WTC11 (cell line): ENCODE measurements at regions not wholly inside any gene's neighbourhood (a gene's known extent, or its start where the extent isn't known, plus 50 kb on each side); places are given as distances from the start of the nearest gene placed in this dataset.

Experiments
- ATAC-seq: fragments of 200-7000 bp; cut with Tn5 transposase; 2 replicates; pipeline ENCODE4 v1.10.0; 2021; ENCODE audit warnings: mild to moderate bottlenecking, moderate library complexity
- CTCF ChIA-PET: fragments of 300-600 bp; sonication (Branson Sonifier 250); formaldehyde crosslinking; loops from one replicate; lab custom pipeline; 2021; ENCODE audit warnings: antibody characterized with exemption; lab: Charles Lee
- POLR2A ChIA-PET: fragments of 350-600 bp; sonication (Branson Sonifier 250); formaldehyde crosslinking; loops from one replicate; lab custom pipeline; 2021; ENCODE audit warnings: antibody characterized with exemption; lab: Charles Lee
- DNase-seq: peaks from one replicate; pipeline ENCODE4 v3.0.0; 2021; ENCODE audit warnings: low spot score
- H3K27ac Mint-ChIP-seq: 2 replicates; pipeline ENCODE4 v1.8.0; 2021; ENCODE audit warnings: mixed read lengths
- H3K27me3 Mint-ChIP-seq: 2 replicates; pipeline ENCODE4 v1.8.0; 2021; ENCODE audit warnings: low read depth, mild to moderate bottlenecking, moderate library complexity, mixed read lengths
- H3K36me3 Mint-ChIP-seq: 2 replicates; pipeline ENCODE4 v1.8.0; 2021; ENCODE audit warnings: mixed read lengths
- H3K4me1 Mint-ChIP-seq: 2 replicates; pipeline ENCODE4 v1.8.0; 2022; ENCODE audit warnings: mixed read lengths
- H3K4me3 Mint-ChIP-seq: 2 replicates; pipeline ENCODE4 v1.8.0; 2021; ENCODE audit warnings: mild to moderate bottlenecking, moderate library complexity, mixed read lengths
- H3K9me3 Mint-ChIP-seq: 2 replicates; pipeline ENCODE4 v1.8.0; 2021; ENCODE audit warnings: mixed read lengths
- ATF1 ChIP-seq: sonication (generic); formaldehyde crosslinking; IDR thresholded peaks from 2 replicates; pipeline ENCODE4 v1.8.1; 2023; ENCODE audit warnings: mild to moderate bottlenecking, moderate library complexity, missing genetic modification reagents
- CREB1 ChIP-seq: sonication (generic); formaldehyde crosslinking; IDR thresholded peaks from 2 replicates; pipeline ENCODE4 v1.8.0; 2023; ENCODE audit warnings: mild to moderate bottlenecking, missing genetic modification reagents
- FOXK1 ChIP-seq: sonication (generic); formaldehyde crosslinking; IDR thresholded peaks from 2 replicates; pipeline ENCODE4 v1.8.0; 2022; ENCODE audit warnings: mild to moderate bottlenecking, moderate library complexity, missing genetic modification reagents
- GRHL2 ChIP-seq: fragments of 250-450 bp; sonication (Bioruptor Pico); IDR thresholded peaks from 2 replicates; pipeline ENCODE4 v1.8.0; 2022; ENCODE audit warnings: mild to moderate bottlenecking, moderate library complexity; ENCODE audit not compliant: insufficient replicate concordance, severe bottlenecking
- MXD4 ChIP-seq: fragments of 250-450 bp; sonication (Bioruptor Pico); IDR thresholded peaks from 2 replicates; pipeline ENCODE4 v1.8.0; 2021; ENCODE audit warnings: mild to moderate bottlenecking, moderate library complexity, borderline replicate concordance
- NFATC4 ChIP-seq: fragments of 250-450 bp; sonication (Bioruptor Pico); IDR thresholded peaks from 2 replicates; pipeline ENCODE4 v1.9.0; 2021; ENCODE audit warnings: mild to moderate bottlenecking
- NR1H2 ChIP-seq: sonication (generic); formaldehyde crosslinking; IDR thresholded peaks from 2 replicates; pipeline ENCODE4 v1.9.0; 2021; ENCODE audit warnings: mild to moderate bottlenecking, moderate library complexity, missing genetic modification reagents
- OVOL2 ChIP-seq: fragments of 250-450 bp; sonication (Bioruptor Pico); IDR thresholded peaks from 2 replicates; pipeline ENCODE4 v1.9.0; 2021; ENCODE audit warnings: mild to moderate bottlenecking, borderline replicate concordance
- ZNF263 ChIP-seq: sonication (generic); formaldehyde crosslinking; IDR thresholded peaks from 2 replicates; pipeline ENCODE4 v1.8.1; 2022; ENCODE audit warnings: low read depth, mild to moderate bottlenecking, moderate library complexity, missing genetic modification reagents
- TF ChIP-seq, protein P1 (sequence below): sonication (generic); formaldehyde crosslinking; conservative IDR thresholded peaks from 2 replicates; pipeline ENCODE4 v1.8.1; 2023; ENCODE audit warnings: mild to moderate bottlenecking, low read depth, missing genetic modification reagents, moderate library complexity
- TF ChIP-seq, protein P2 (sequence below): fragments of 250-450 bp; sonication (Bioruptor Pico); IDR thresholded peaks from 2 replicates; pipeline ENCODE4 v2.1.2; 2022; ENCODE audit warnings: mild to moderate bottlenecking, moderate library complexity
- TF ChIP-seq, protein P3 (sequence below): sonication (generic); formaldehyde crosslinking; IDR thresholded peaks from 2 replicates; pipeline ENCODE4 v1.8.1; 2022; ENCODE audit warnings: low read depth, mild to moderate bottlenecking, moderate library complexity, missing genetic modification reagents, borderline replicate concordance
- TF ChIP-seq, protein P4 (sequence below): fragments of 250-450 bp; sonication (Bioruptor Pico); IDR thresholded peaks from 2 replicates; pipeline ENCODE4 v1.9.0; 2021; ENCODE audit warnings: mild to moderate bottlenecking
- TF ChIP-seq, protein P5 (sequence below): fragments of 250-450 bp; sonication (Bioruptor Pico); IDR thresholded peaks from 2 replicates; pipeline ENCODE4 v1.9.0; 2021; ENCODE audit warnings: moderate library complexity, mild to moderate bottlenecking, inconsistent platforms, borderline replicate concordance
- TF ChIP-seq, protein P6 (sequence below): sonication (generic); formaldehyde crosslinking; IDR thresholded peaks from 2 replicates; pipeline ENCODE4 v1.8.1; 2022; ENCODE audit warnings: low read depth, missing genetic modification reagents, borderline replicate concordance
- TF ChIP-seq, protein P7 (sequence below): fragments of 250-450 bp; sonication (Bioruptor Pico); IDR thresholded peaks from 2 replicates; pipeline ENCODE4 v1.8.0; 2021; ENCODE audit warnings: mild to moderate bottlenecking
- TF ChIP-seq, protein P8 (sequence below): sonication (generic); formaldehyde crosslinking; IDR thresholded peaks from 2 replicates; pipeline ENCODE4 v1.8.0; 2022; ENCODE audit warnings: mild to moderate bottlenecking, missing genetic modification reagents
- TF ChIP-seq, protein P9 (sequence below): sonication (generic); formaldehyde crosslinking; IDR thresholded peaks from 2 replicates; pipeline ENCODE4 v1.8.0; 2023; ENCODE audit warnings: missing genetic modification reagents, mild to moderate bottlenecking, borderline replicate concordance

DNA sequence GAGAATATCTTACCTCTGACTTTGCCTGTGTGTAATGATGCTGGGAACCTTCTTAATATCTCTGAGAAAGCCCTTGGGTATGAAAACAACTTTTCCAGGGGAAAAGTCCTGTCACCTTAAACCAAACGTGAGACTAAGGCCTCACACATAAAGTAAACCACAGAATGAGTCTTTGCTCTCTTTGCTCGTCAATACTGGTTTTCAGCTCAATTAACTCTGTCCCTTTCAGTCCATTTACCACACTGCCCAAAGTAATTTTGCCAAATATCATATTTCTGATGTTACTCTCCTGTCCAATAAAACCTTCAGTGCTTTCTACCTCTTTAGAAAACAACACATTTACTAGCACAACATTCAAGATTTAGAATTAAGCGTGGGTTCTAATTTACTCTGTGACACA is 100.5 kb upstream of the HMGCLL1 start:
- ATAC-seq (no peak), DNase-seq (no peak)
- Mint-ChIP-seq H3K9me3 (peaks cover 11% of the 10 kb centered on the region), H3K36me3 (peaks cover 21% of the 10 kb centered on the region), H3K4me1 (peaks cover 16% of the 10 kb centered on the region), H3K27me3 (no peaks in the 10 kb centered on the region), H3K4me3 (no peak overlapping the region), H3K27ac (no peak overlapping the region)
- ChIA-PET CTCF (no interaction called here), POLR2A (no interaction called here)
- no peak for TF ChIP-seq MXD4
- TF ChIP-seq FOXK1: no peak
- TF ChIP-seq ZNF263 (CRISPR knock-in tag): no peak
- TF ChIP-seq, protein P1, sequence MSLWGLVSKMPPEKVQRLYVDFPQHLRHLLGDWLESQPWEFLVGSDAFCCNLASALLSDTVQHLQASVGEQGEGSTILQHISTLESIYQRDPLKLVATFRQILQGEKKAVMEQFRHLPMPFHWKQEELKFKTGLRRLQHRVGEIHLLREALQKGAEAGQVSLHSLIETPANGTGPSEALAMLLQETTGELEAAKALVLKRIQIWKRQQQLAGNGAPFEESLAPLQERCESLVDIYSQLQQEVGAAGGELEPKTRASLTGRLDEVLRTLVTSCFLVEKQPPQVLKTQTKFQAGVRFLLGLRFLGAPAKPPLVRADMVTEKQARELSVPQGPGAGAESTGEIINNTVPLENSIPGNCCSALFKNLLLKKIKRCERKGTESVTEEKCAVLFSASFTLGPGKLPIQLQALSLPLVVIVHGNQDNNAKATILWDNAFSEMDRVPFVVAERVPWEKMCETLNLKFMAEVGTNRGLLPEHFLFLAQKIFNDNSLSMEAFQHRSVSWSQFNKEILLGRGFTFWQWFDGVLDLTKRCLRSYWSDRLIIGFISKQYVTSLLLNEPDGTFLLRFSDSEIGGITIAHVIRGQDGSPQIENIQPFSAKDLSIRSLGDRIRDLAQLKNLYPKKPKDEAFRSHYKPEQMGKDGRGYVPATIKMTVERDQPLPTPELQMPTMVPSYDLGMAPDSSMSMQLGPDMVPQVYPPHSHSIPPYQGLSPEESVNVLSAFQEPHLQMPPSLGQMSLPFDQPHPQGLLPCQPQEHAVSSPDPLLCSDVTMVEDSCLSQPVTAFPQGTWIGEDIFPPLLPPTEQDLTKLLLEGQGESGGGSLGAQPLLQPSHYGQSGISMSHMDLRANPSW (CRISPR knock-in tag): no peak
- no peak for TF ChIP-seq ATF1 (CRISPR knock-in tag)
- TF ChIP-seq NFATC4: no peak
- TF ChIP-seq, protein P2, sequence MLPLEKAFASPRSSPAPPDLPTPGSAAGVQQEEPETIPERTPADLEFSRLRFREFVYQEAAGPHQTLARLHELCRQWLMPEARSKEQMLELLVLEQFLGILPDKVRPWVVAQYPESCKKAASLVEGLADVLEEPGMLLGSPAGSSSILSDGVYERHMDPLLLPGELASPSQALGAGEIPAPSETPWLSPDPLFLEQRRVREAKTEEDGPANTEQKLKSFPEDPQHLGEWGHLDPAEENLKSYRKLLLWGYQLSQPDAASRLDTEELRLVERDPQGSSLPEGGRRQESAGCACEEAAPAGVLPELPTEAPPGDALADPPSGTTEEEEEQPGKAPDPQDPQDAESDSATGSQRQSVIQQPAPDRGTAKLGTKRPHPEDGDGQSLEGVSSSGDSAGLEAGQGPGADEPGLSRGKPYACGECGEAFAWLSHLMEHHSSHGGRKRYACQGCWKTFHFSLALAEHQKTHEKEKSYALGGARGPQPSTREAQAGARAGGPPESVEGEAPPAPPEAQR (CRISPR knock-in tag): no peak
- no peak for TF ChIP-seq OVOL2 (CRISPR knock-in tag)
- TF ChIP-seq, protein P3, sequence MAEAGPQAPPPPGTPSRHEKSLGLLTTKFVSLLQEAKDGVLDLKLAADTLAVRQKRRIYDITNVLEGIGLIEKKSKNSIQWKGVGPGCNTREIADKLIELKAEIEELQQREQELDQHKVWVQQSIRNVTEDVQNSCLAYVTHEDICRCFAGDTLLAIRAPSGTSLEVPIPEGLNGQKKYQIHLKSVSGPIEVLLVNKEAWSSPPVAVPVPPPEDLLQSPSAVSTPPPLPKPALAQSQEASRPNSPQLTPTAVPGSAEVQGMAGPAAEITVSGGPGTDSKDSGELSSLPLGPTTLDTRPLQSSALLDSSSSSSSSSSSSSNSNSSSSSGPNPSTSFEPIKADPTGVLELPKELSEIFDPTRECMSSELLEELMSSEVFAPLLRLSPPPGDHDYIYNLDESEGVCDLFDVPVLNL: no peak
- no peak for TF ChIP-seq GRHL2
- TF ChIP-seq, protein P4, sequence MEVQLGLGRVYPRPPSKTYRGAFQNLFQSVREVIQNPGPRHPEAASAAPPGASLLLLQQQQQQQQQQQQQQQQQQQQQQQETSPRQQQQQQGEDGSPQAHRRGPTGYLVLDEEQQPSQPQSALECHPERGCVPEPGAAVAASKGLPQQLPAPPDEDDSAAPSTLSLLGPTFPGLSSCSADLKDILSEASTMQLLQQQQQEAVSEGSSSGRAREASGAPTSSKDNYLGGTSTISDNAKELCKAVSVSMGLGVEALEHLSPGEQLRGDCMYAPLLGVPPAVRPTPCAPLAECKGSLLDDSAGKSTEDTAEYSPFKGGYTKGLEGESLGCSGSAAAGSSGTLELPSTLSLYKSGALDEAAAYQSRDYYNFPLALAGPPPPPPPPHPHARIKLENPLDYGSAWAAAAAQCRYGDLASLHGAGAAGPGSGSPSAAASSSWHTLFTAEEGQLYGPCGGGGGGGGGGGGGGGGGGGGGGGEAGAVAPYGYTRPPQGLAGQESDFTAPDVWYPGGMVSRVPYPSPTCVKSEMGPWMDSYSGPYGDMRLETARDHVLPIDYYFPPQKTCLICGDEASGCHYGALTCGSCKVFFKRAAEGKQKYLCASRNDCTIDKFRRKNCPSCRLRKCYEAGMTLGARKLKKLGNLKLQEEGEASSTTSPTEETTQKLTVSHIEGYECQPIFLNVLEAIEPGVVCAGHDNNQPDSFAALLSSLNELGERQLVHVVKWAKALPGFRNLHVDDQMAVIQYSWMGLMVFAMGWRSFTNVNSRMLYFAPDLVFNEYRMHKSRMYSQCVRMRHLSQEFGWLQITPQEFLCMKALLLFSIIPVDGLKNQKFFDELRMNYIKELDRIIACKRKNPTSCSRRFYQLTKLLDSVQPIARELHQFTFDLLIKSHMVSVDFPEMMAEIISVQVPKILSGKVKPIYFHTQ (CRISPR knock-in tag): no peak
- TF ChIP-seq, protein P5, sequence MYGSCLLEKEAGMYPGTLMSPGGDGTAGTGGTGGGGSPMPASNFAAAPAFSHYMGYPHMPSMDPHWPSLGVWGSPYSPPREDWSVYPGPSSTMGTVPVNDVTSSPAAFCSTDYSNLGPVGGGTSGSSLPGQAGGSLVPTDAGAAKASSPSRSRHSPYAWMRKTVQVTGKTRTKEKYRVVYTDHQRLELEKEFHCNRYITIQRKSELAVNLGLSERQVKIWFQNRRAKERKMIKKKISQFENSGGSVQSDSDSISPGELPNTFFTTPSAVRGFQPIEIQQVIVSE: no peak
- TF ChIP-seq, protein P6, sequence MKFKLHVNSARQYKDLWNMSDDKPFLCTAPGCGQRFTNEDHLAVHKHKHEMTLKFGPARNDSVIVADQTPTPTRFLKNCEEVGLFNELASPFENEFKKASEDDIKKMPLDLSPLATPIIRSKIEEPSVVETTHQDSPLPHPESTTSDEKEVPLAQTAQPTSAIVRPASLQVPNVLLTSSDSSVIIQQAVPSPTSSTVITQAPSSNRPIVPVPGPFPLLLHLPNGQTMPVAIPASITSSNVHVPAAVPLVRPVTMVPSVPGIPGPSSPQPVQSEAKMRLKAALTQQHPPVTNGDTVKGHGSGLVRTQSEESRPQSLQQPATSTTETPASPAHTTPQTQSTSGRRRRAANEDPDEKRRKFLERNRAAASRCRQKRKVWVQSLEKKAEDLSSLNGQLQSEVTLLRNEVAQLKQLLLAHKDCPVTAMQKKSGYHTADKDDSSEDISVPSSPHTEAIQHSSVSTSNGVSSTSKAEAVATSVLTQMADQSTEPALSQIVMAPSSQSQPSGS (CRISPR knock-in tag): no peak
- TF ChIP-seq, protein P7, sequence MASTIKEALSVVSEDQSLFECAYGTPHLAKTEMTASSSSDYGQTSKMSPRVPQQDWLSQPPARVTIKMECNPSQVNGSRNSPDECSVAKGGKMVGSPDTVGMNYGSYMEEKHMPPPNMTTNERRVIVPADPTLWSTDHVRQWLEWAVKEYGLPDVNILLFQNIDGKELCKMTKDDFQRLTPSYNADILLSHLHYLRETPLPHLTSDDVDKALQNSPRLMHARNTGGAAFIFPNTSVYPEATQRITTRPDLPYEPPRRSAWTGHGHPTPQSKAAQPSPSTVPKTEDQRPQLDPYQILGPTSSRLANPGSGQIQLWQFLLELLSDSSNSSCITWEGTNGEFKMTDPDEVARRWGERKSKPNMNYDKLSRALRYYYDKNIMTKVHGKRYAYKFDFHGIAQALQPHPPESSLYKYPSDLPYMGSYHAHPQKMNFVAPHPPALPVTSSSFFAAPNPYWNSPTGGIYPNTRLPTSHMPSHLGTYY (CRISPR knock-in tag): no peak
- TF ChIP-seq CREB1 (CRISPR knock-in tag): no peak
- TF ChIP-seq, protein P8, sequence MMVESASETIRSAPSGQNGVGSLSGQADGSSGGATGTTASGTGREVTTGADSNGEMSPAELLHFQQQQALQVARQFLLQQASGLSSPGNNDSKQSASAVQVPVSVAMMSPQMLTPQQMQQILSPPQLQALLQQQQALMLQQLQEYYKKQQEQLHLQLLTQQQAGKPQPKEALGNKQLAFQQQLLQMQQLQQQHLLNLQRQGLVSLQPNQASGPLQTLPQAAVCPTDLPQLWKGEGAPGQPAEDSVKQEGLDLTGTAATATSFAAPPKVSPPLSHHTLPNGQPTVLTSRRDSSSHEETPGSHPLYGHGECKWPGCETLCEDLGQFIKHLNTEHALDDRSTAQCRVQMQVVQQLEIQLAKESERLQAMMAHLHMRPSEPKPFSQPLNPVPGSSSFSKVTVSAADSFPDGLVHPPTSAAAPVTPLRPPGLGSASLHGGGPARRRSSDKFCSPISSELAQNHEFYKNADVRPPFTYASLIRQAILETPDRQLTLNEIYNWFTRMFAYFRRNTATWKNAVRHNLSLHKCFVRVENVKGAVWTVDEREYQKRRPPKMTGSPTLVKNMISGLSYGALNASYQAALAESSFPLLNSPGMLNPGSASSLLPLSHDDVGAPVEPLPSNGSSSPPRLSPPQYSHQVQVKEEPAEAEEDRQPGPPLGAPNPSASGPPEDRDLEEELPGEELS (CRISPR knock-in tag): no peak
- TF ChIP-seq, protein P9, sequence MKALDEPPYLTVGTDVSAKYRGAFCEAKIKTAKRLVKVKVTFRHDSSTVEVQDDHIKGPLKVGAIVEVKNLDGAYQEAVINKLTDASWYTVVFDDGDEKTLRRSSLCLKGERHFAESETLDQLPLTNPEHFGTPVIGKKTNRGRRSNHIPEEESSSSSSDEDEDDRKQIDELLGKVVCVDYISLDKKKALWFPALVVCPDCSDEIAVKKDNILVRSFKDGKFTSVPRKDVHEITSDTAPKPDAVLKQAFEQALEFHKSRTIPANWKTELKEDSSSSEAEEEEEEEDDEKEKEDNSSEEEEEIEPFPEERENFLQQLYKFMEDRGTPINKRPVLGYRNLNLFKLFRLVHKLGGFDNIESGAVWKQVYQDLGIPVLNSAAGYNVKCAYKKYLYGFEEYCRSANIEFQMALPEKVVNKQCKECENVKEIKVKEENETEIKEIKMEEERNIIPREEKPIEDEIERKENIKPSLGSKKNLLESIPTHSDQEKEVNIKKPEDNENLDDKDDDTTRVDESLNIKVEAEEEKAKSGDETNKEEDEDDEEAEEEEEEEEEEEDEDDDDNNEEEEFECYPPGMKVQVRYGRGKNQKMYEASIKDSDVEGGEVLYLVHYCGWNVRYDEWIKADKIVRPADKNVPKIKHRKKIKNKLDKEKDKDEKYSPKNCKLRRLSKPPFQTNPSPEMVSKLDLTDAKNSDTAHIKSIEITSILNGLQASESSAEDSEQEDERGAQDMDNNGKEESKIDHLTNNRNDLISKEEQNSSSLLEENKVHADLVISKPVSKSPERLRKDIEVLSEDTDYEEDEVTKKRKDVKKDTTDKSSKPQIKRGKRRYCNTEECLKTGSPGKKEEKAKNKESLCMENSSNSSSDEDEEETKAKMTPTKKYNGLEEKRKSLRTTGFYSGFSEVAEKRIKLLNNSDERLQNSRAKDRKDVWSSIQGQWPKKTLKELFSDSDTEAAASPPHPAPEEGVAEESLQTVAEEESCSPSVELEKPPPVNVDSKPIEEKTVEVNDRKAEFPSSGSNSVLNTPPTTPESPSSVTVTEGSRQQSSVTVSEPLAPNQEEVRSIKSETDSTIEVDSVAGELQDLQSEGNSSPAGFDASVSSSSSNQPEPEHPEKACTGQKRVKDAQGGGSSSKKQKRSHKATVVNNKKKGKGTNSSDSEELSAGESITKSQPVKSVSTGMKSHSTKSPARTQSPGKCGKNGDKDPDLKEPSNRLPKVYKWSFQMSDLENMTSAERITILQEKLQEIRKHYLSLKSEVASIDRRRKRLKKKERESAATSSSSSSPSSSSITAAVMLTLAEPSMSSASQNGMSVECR (CRISPR knock-in tag): no peak
- TF ChIP-seq NR1H2 (CRISPR knock-in tag): no peak
